ENCODE measurements at regions not wholly inside any gene's neighbourhood (a gene's known extent, or its start where the extent isn't known, plus 50 kb on each side); places are given as distances from the start of the nearest gene placed in this dataset.

DNA sequence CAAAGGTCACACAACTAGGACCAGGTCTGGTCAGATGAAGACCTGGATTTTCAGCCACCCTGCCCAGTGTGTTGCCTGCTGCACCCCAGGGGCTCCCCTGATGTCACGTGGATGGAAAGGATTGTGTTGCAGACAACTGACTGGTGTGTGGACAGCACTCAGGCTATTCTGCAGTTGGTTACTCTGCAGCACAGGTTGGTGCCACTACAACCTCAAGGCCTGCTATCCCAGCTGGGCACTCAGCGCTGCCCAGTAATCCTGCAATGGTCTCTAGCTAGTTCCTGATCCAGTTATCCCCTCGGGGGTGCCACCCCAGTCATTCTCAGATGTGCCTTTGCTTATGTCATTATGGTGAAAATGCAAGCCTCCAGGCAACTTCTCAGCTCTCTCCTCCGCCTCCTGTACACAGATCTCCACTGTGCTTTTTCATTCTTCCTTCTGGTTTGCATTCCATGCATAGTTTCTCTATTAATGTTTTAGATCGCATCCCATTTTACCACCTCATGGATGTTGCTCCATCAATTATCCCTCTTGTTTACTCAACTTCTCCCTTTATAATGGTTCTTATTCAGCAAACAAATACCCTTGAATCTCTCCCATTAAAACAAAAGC is 503.2 kb upstream of the CAMK1G start:
- TF ChIP-seq POLR2A (IDR thresholded peaks at IDR 0.05) (no peak), CTCF (IDR thresholded peaks at IDR 0.05) (no peak), POLR2AphosphoS5 (IDR thresholded peaks at IDR 0.05) (no peak), EP300 (IDR thresholded peaks at IDR 0.05) (no peak)

Data from sigmoid colon (tissue), 4 donors.